Stimulated activated CD4-positive, alpha-beta T cell treated with anti-CD3 and anti-CD28 coated beads, Interleukin-4, amount 100 ng/mL, for 48 hours (primary cell): ENCODE measurements at regions not wholly inside any gene's neighbourhood (a gene's known extent, or its start where the extent isn't known, plus 50 kb on each side); places are given as distances from the start of the nearest gene placed in this dataset.
A peak's percentile ranks its signal among the peaks of the same experiment; 100 is the strongest.

ENCODE experiments used
- DNase-seq, 2 donors: peaks; one replicate each; pipeline ENCODE4 v3.0.0-alpha.2; 2020; ENCODE audit warnings: low read depth in 2 of 2

GRCh38 chr3:31452495-31453106, 80.1 kb upstream of the STT3B start:
- DNase-seq = no peak

- DNase-seq = no peak
Observed at GRCh38 chr3:31453430-31453829, 79.3 kb upstream of the STT3B start.

GRCh38 chr3:31455524-31455923, 77.2 kb upstream of the STT3B start:
- no peak for DNase-seq

GRCh38 chr3:31456373-31456772, 76.4 kb upstream of the STT3B start:
- DNase-seq = no peak

GRCh38 chr3:31461426-31461825, 71.3 kb upstream of the STT3B start:
- no peak for DNase-seq

- DNase-seq = no peak
Observed at GRCh38 chr3:31462050-31462569, 70.6 kb upstream of the STT3B start.

- DNase-seq = no peak
Observed at GRCh38 chr3:31465999-31466398, 66.7 kb upstream of the STT3B start.

GRCh38 chr3:31466866-31467265, 65.9 kb upstream of the STT3B start:
- DNase-seq = no peak

- DNase-seq = no peak
Observed at GRCh38 chr3:31468433-31468832, 64.3 kb upstream of the STT3B start.

- DNase-seq = no peak
Observed at GRCh38 chr3:31469385-31469784, 63.3 kb upstream of the STT3B start.

- peak in 1 of 2 donors; percentile 23 for DNase-seq
Observed at GRCh38 chr3:31472479-31473390, 60.0 kb upstream of the STT3B start.

- no peak for DNase-seq
Observed at GRCh38 chr3:31476209-31476608, 56.5 kb upstream of the STT3B start.

- no peak for DNase-seq
Observed at GRCh38 chr3:31479431-31479830, 53.3 kb upstream of the STT3B start.

- DNase-seq = no peak
Observed at GRCh38 chr3:31481697-31482096, 51.0 kb upstream of the STT3B start.

GRCh38 chr3:31482493-31483200, 50.1 kb upstream of the STT3B start:
- DNase-seq = no peak
